ENCODE measurements at regions not wholly inside any gene's neighbourhood (a gene's known extent, or its start where the extent isn't known, plus 50 kb on each side); places are given as distances from the start of the nearest gene placed in this dataset.

DNA sequence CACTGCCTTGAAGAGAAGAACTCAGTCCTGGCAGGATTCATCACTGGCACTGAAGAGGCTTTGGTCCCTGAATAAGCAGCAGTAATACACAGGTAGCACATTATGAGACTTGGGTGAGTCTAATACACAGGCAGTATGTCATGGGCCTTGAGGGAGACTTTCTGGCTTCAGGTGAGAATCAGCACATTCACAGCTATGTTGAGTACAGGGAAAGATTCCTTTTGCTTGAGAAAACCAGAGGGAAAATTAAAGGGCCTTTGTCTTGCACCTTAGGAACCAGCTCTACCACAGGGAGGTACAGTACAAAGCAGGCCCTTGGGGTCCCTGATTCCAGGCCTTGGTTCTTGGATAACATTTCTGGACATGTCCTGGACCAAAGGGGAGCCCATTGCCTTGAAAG is 484.6 kb downstream of the RFC3 start:
- no peak for TF ChIP-seq TOX (CRISPR knock-in tag; IDR thresholded peaks at IDR 0.05; ENCODE audit: borderline replicate concordance)
- TF ChIP-seq OSR1 (CRISPR knock-in tag; IDR thresholded peaks at IDR 0.05) = no peak
- TF ChIP-seq ARNTL (CRISPR knock-in tag; IDR thresholded peaks at IDR 0.05; ENCODE audit: borderline replicate concordance, low read depth) = no peak
- TF ChIP-seq, protein P1, sequence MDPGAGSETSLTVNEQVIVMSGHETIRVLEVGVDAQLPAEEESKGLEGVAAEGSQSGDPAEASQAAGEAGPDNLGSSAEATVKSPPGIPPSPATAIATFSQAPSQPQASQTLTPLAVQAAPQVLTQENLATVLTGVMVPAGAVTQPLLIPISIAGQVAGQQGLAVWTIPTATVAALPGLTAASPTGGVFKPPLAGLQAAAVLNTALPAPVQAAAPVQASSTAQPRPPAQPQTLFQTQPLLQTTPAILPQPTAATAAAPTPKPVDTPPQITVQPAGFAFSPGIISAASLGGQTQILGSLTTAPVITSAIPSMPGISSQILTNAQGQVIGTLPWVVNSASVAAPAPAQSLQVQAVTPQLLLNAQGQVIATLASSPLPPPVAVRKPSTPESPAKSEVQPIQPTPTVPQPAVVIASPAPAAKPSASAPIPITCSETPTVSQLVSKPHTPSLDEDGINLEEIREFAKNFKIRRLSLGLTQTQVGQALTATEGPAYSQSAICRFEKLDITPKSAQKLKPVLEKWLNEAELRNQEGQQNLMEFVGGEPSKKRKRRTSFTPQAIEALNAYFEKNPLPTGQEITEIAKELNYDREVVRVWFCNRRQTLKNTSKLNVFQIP (CRISPR knock-in tag; IDR thresholded peaks at IDR 0.05; ENCODE audit: borderline replicate concordance, low read depth) = no peak
- no peak for TF ChIP-seq GLIS3 (CRISPR knock-in tag; IDR thresholded peaks at IDR 0.05)
- TF ChIP-seq, protein P2, sequence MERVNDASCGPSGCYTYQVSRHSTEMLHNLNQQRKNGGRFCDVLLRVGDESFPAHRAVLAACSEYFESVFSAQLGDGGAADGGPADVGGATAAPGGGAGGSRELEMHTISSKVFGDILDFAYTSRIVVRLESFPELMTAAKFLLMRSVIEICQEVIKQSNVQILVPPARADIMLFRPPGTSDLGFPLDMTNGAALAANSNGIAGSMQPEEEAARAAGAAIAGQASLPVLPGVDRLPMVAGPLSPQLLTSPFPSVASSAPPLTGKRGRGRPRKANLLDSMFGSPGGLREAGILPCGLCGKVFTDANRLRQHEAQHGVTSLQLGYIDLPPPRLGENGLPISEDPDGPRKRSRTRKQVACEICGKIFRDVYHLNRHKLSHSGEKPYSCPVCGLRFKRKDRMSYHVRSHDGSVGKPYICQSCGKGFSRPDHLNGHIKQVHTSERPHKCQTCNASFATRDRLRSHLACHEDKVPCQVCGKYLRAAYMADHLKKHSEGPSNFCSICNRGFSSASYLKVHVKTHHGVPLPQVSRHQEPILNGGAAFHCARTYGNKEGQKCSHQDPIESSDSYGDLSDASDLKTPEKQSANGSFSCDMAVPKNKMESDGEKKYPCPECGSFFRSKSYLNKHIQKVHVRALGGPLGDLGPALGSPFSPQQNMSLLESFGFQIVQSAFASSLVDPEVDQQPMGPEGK (CRISPR knock-in tag; IDR thresholded peaks at IDR 0.05; ENCODE audit: borderline replicate concordance) = no peak
- no peak for TF ChIP-seq ESRRG (CRISPR knock-in tag; IDR thresholded peaks at IDR 0.05)
- TF ChIP-seq SNAI2 (CRISPR knock-in tag; IDR thresholded peaks at IDR 0.05) = no peak
- TF ChIP-seq ZFP3 (CRISPR knock-in tag; IDR thresholded peaks at IDR 0.05) = no peak
- no peak for TF ChIP-seq RARB (CRISPR knock-in tag; IDR thresholded peaks at IDR 0.05)

All from SK-N-SH treated with all-trans-retinoic acid at 6 μM for 48 hours (cell line).